Panc1 (cell line): ENCODE measurements at regions not wholly inside any gene's neighbourhood (a gene's known extent, or its start where the extent isn't known, plus 50 kb on each side); places are given as distances from the start of the nearest gene placed in this dataset.

Experiments
- ATAC-seq: fragments of 200-7000 bp; cut with Tn5 transposase; 2 replicates; pipeline ENCODE4 v1.9.1; 2020; ENCODE audit warnings: mild to moderate bottlenecking, moderate library complexity
- BruUV-seq: library from RNA; stranded (reverse); fragments of 400-500 nt; replicated peaks from 2 replicates; lab custom pipeline; 2021; lab: Mats Ljungman, UMichigan
- CTCF ChIA-PET: fragments of 300-600 bp; sonication (Branson Sonifier 250); formaldehyde crosslinking; loops from one replicate; lab custom pipeline; 2022; ENCODE audit warnings: antibody characterized with exemption; lab: Charles Lee
- POLR2A ChIA-PET: fragments of 300-600 bp; sonication (Branson Sonifier 250); formaldehyde crosslinking; loops from one replicate; lab custom pipeline; 2022; ENCODE audit warnings: antibody characterized with exemption; lab: Charles Lee
- DNase-seq: peaks from one replicate; pipeline ENCODE4 v3.0.0-alpha.2; 2010; ENCODE audit warnings: low read depth, low spot score
- H3K27ac ChIP-seq: 2 replicates; pipeline ENCODE4 v1.5.1; 2011; ENCODE audit warnings: mild to moderate bottlenecking, low read length, inconsistent platforms
- H3K27me3 ChIP-seq: fragments of 200-500 bp; sonication (Bioruptor generic); 2 replicates; pipeline ENCODE4 v1.6.0; 2014; ENCODE audit warnings: low read length, inconsistent platforms; ENCODE audit not compliant: control insufficient read depth, insufficient read depth
- H3K36me3 ChIP-seq: fragments of 200-500 bp; sonication (Bioruptor generic); 2 replicates; pipeline ENCODE4 v1.5.1; 2014; ENCODE audit warnings: inconsistent platforms, mild to moderate bottlenecking, low read length, moderate library complexity; ENCODE audit not compliant: control insufficient read depth, insufficient read depth
- H3K4me1 ChIP-seq: 2 replicates; pipeline ENCODE4 v1.5.1; 2011; ENCODE audit warnings: inconsistent platforms, mild to moderate bottlenecking, low read length, moderate library complexity; ENCODE audit not compliant: control insufficient read depth, insufficient read depth
- H3K4me3 ChIP-seq, 2 experiments: 2 replicates each; pipeline ENCODE4 v1.5.1; 2011 to 2012; ENCODE audit warnings: low read depth in 2 of 2, low read length in 2 of 2, mild to moderate bottlenecking in 2 of 2, inconsistent platforms in 1 of 2, moderate library complexity in 1 of 2
- H3K9me3 ChIP-seq: fragments of 200-500 bp; sonication (Bioruptor generic); 2 replicates; pipeline ENCODE4 v1.5.1; 2014; ENCODE audit warnings: low read depth, mild to moderate bottlenecking, inconsistent platforms, low read length, moderate library complexity; ENCODE audit not compliant: control insufficient read depth, insufficient read depth
- POLR2AphosphoS5 ChIP-seq: IDR thresholded peaks from 2 replicates; pipeline ENCODE4 v1.6.1; 2012; ENCODE audit warnings: mild to moderate bottlenecking, low read depth, low read length, moderate library complexity
- REST ChIP-seq, 2 experiments: IDR thresholded peaks; 2 replicates each; pipeline ENCODE4 v1.6.1; 2011 to 2012; ENCODE audit warnings: low read depth in 2 of 2, control low read depth in 1 of 2, low read length in 1 of 2, mild to moderate bottlenecking in 1 of 2, moderate library complexity in 1 of 2; ENCODE audit not compliant: insufficient read depth in 1 of 2
- SIN3A ChIP-seq: IDR thresholded peaks from 2 replicates; pipeline ENCODE4 v1.6.1; 2012; ENCODE audit warnings: low read depth, mild to moderate bottlenecking, low read length, moderate library complexity, borderline replicate concordance; ENCODE audit not compliant: insufficient read depth
- TCF7L2 ChIP-seq: IDR thresholded peaks from 2 replicates; pipeline ENCODE4 v1.6.1; 2011; ENCODE audit warnings: mild to moderate bottlenecking, low read depth, low read length, inconsistent platforms
- in situ Hi-C: cut with HindIII; loops from 2 replicates; pipeline ENCODE4 v1.10.0; 2016; ENCODE audit warnings: low sequenced_read_pairs, low pct_unique_long_range_greater_than_20kb
- intact Hi-C: fragments of 100-400 bp; cut with micrococcal nuclease; formaldehyde crosslinking; loops from one replicate; pipeline ENCODE4 v1.10.0; 2022; ENCODE audit not compliant: unreplicated experiment
- TF ChIP-seq, protein P1 (sequence below): fragments of 450-650 bp; IDR thresholded peaks from 2 replicates; pipeline ENCODE4 v1.5.1; 2017; ENCODE audit warnings: mild to moderate bottlenecking

- ATAC-seq = no peak
- intact Hi-C loops (no loop called here), in situ Hi-C loops (no loop called here)
These were observed 369.2 kb upstream of the PKDCC start for GRCh38 chr2:41678639-41679038.

DNA sequence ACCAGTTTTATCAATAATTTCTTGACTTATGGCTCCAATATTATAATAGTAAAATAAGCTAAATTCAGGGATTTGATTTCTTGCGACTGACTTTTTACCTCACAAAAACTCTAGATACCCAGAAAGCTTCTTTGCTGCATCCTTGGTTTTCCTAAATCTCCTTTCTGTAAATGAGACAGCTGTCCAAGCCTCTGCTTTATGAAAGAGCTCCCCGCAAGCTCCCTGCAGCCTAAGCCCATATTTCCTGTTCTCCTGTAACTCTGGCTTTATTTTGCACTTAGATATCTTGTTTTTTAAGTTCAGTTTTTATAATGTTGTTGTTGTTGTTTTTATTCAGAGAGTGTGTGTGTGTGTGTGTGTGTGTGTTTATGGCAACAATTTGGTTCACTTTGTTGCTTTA is 361.7 kb upstream of the PKDCC start:
- Histone ChIP-seq H3K9me3 (no peaks in the 10 kb centered on the region), H3K27me3 (no peaks in the 10 kb centered on the region), H3K36me3 (no peaks in the 10 kb centered on the region), H3K4me3 (no peak overlapping the region), H3K4me1 (no peaks in the 10 kb centered on the region), H3K27ac (no peak overlapping the region)
- BruUV-seq = no TSS peak
- intact Hi-C loops = no loop called here
- TF ChIP-seq SIN3A (no peak), TCF7L2 (no peak), POLR2AphosphoS5 (no peak), REST (IDR thresholded peaks at IDR 0.05; ENCODE audit: insufficient read depth in 1 of 2, low read depth in 2 of 2, low read length in 1 of 2) (no peak)
- TF ChIP-seq, protein P1, sequence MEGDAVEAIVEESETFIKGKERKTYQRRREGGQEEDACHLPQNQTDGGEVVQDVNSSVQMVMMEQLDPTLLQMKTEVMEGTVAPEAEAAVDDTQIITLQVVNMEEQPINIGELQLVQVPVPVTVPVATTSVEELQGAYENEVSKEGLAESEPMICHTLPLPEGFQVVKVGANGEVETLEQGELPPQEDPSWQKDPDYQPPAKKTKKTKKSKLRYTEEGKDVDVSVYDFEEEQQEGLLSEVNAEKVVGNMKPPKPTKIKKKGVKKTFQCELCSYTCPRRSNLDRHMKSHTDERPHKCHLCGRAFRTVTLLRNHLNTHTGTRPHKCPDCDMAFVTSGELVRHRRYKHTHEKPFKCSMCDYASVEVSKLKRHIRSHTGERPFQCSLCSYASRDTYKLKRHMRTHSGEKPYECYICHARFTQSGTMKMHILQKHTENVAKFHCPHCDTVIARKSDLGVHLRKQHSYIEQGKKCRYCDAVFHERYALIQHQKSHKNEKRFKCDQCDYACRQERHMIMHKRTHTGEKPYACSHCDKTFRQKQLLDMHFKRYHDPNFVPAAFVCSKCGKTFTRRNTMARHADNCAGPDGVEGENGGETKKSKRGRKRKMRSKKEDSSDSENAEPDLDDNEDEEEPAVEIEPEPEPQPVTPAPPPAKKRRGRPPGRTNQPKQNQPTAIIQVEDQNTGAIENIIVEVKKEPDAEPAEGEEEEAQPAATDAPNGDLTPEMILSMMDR = no peak
- ChIA-PET POLR2A (no interaction called here), CTCF (no interaction called here)
- no peak for DNase-seq
- in situ Hi-C loops = no loop called here
- no peak for ATAC-seq

More at GRCh38 chr2:41678639-41679038, 369.2 kb upstream of the PKDCC start:
- Histone ChIP-seq H3K36me3 (0 out of 2 replicates have a peak, but pooled peaks cover 2% of the 10 kb centered on the region), H3K27ac (no peak overlapping the region), H3K9me3 (no peaks in the 10 kb centered on the region), H3K4me1 (no peaks in the 10 kb centered on the region), H3K4me3 (no peak overlapping the region), H3K27me3 (no peaks in the 10 kb centered on the region)
- no peak for TF ChIP-seq SIN3A
- TF ChIP-seq, protein P1 = no peak
- no peak for TF ChIP-seq REST (IDR thresholded peaks at IDR 0.05; ENCODE audit: insufficient read depth in 1 of 2, low read depth in 2 of 2, low read length in 1 of 2)
- TF ChIP-seq TCF7L2 = no peak
- TF ChIP-seq POLR2AphosphoS5 = no peak
- no TSS peak for BruUV-seq
- no peak for DNase-seq
- POLR2A ChIA-PET = no interaction called here
- CTCF ChIA-PET = no interaction called here
